H9 (cell line): ENCODE measurements at regions not wholly inside any gene's neighbourhood (a gene's known extent, or its start where the extent isn't known, plus 50 kb on each side); places are given as distances from the start of the nearest gene placed in this dataset.

Experiments
- DNase-seq: peaks from one replicate; pipeline ENCODE4 v3.0.0-alpha.2; 2017
- H2AFZ ChIP-seq: one replicate; pipeline ENCODE4 v1.6.1; 2013; ENCODE audit warnings: mild to moderate bottlenecking, low read length, control low read depth, moderate library complexity
- H2AK5ac ChIP-seq: 2 replicates; pipeline ENCODE4 v1.6.1; 2013; ENCODE audit warnings: low read length, control low read depth, mixed read lengths; ENCODE audit not compliant: insufficient read length
- H2BK120ac ChIP-seq: one replicate; pipeline ENCODE4 v1.6.1; 2013; ENCODE audit warnings: low read depth, mild to moderate bottlenecking, low read length, control low read depth, inconsistent platforms; ENCODE audit not compliant: poor library complexity, severe bottlenecking
- H2BK12ac ChIP-seq: 2 replicates; pipeline ENCODE4 v1.6.1; 2013; ENCODE audit warnings: low read length, control low read depth, mixed read lengths, low read depth; ENCODE audit not compliant: insufficient read length
- H2BK15ac ChIP-seq: 2 replicates; pipeline ENCODE4 v1.6.1; 2013; ENCODE audit warnings: low read depth, low read length, control low read depth
- H2BK20ac ChIP-seq: one replicate; pipeline ENCODE4 v1.6.1; 2013; ENCODE audit warnings: low read depth, mild to moderate bottlenecking, low read length, control low read depth, inconsistent platforms; ENCODE audit not compliant: poor library complexity, severe bottlenecking
- H2BK5ac ChIP-seq: 2 replicates; pipeline ENCODE4 v1.6.1; 2013; ENCODE audit warnings: low read length, control low read depth, mixed read lengths; ENCODE audit not compliant: insufficient read length
- H3K14ac ChIP-seq: 2 replicates; pipeline ENCODE4 v1.6.1; 2013; ENCODE audit warnings: low read length, control low read depth; ENCODE audit not compliant: insufficient read depth
- H3K18ac ChIP-seq: 2 replicates; pipeline ENCODE4 v1.6.1; 2013; ENCODE audit warnings: low read depth, mild to moderate bottlenecking, mixed read lengths, low read length, control low read depth; ENCODE audit not compliant: insufficient read length
- H3K23ac ChIP-seq: 2 replicates; pipeline ENCODE4 v1.6.1; 2013; ENCODE audit warnings: low read length, control low read depth, mixed read lengths, low read depth; ENCODE audit not compliant: insufficient read length
- H3K23me2 ChIP-seq: 2 replicates; pipeline ENCODE4 v1.6.1; 2013; ENCODE audit warnings: low read depth, mild to moderate bottlenecking, mixed read lengths, low read length, control low read depth; ENCODE audit not compliant: insufficient read length, poor library complexity, severe bottlenecking
- H3K27ac ChIP-seq: 2 replicates; pipeline ENCODE4 v1.5.1; 2013; ENCODE audit warnings: low read length, control low read depth, mixed read lengths, low read depth; ENCODE audit not compliant: insufficient read length
- H3K27me3 ChIP-seq: 2 replicates; pipeline ENCODE4 v1.6.1; 2013; ENCODE audit warnings: low read length, control low read depth, inconsistent platforms; ENCODE audit not compliant: insufficient read depth
- H3K4ac ChIP-seq: 2 replicates; pipeline ENCODE4 v1.6.1; 2013; ENCODE audit warnings: low read depth, mild to moderate bottlenecking, control low read depth, inconsistent platforms, low read length, moderate library complexity
- H3K4me1 ChIP-seq: 2 replicates; pipeline ENCODE4 v1.6.1; 2013; ENCODE audit warnings: low read length, control low read depth, inconsistent platforms; ENCODE audit not compliant: insufficient read depth
- H3K4me2 ChIP-seq: 2 replicates; pipeline ENCODE4 v1.6.1; 2013; ENCODE audit warnings: low read length, control low read depth, mixed read lengths; ENCODE audit not compliant: insufficient read length, insufficient read depth
- H3K56ac ChIP-seq: 2 replicates; pipeline ENCODE4 v1.6.1; 2013; ENCODE audit warnings: low read depth, mild to moderate bottlenecking, mixed read lengths, low read length, control low read depth; ENCODE audit not compliant: insufficient read length
- H3K79me1 ChIP-seq: 2 replicates; pipeline ENCODE4 v1.6.1; 2013; ENCODE audit warnings: low read depth, mild to moderate bottlenecking, moderate library complexity, low read length, control low read depth, inconsistent platforms; ENCODE audit not compliant: insufficient read depth, poor library complexity, severe bottlenecking
- H3K79me2 ChIP-seq: 2 replicates; pipeline ENCODE4 v1.6.1; 2013; ENCODE audit warnings: low read length, control low read depth, inconsistent platforms; ENCODE audit not compliant: insufficient read depth
- H3K9ac ChIP-seq: 2 replicates; pipeline ENCODE4 v1.6.1; 2013; ENCODE audit warnings: low read length, control low read depth, mixed read lengths; ENCODE audit not compliant: insufficient read length; ENCODE audit errors: extremely low read depth
- H3K9me3 ChIP-seq: one replicate; pipeline ENCODE4 v1.6.1; 2013; ENCODE audit warnings: low read depth, low read length, inconsistent platforms; ENCODE audit not compliant: control insufficient read depth
- H3T11ph ChIP-seq: one replicate; pipeline ENCODE4 v1.6.1; 2013; ENCODE audit warnings: mild to moderate bottlenecking, low read length, control low read depth, inconsistent platforms
- H4K20me1 ChIP-seq: one replicate; pipeline ENCODE4 v1.6.1; 2013; ENCODE audit not compliant: control insufficient read depth, insufficient read length, insufficient read depth
- H4K5ac ChIP-seq: 2 replicates; pipeline ENCODE4 v1.6.1; 2013; ENCODE audit warnings: low read depth, mild to moderate bottlenecking, mixed read lengths, low read length, control low read depth; ENCODE audit not compliant: insufficient read length
- H4K8ac ChIP-seq: replicated peaks from 2 replicates; pipeline ENCODE4 v1.6.1; 2013; ENCODE audit warnings: low read length, control low read depth, mixed read lengths, low read depth; ENCODE audit not compliant: insufficient read length
- H4K91ac ChIP-seq: 2 replicates; pipeline ENCODE4 v1.6.1; 2013; ENCODE audit warnings: low read depth, mild to moderate bottlenecking, moderate library complexity, mixed read lengths, low read length, control low read depth; ENCODE audit not compliant: insufficient read length
- H3K27ac Mint-ChIP-seq, 3 experiments: 2 replicates in 2 of 3; 3 replicates in 1 of 3; pipeline ENCODE4 v1.8.0; 2020 to 2021; ENCODE audit warnings: mixed read lengths in 3 of 3, mild to moderate bottlenecking in 1 of 3, moderate library complexity in 1 of 3
- H3K27me3 Mint-ChIP-seq: 2 replicates; pipeline ENCODE4 v1.8.0; 2021; ENCODE audit warnings: low read depth, mild to moderate bottlenecking, moderate library complexity, mixed read lengths
- H3K36me3 Mint-ChIP-seq, 3 experiments: 2 replicates in 2 of 3; 3 replicates in 1 of 3; pipeline ENCODE4 v1.8.0; 2020 to 2021; ENCODE audit warnings: low read depth in 3 of 3, mixed read lengths in 3 of 3; ENCODE audit not compliant: insufficient read depth in 1 of 3
- H3K4me1 Mint-ChIP-seq, 2 experiments: 2 replicates each; pipeline ENCODE4 v1.8.0; 2020; ENCODE audit warnings: mixed read lengths in 2 of 2
- H3K4me3 Mint-ChIP-seq, 2 experiments: 2 replicates in 1 of 2; 3 replicates in 1 of 2; pipeline ENCODE4 v1.8.0; 2020 to 2021; ENCODE audit warnings: mild to moderate bottlenecking in 2 of 2, mixed read lengths in 2 of 2, moderate library complexity in 1 of 2
- H3K9me3 Mint-ChIP-seq, 2 experiments: 2 replicates in 1 of 2; 3 replicates in 1 of 2; pipeline ENCODE4 v1.8.0; 2020; ENCODE audit warnings: mild to moderate bottlenecking in 2 of 2, mixed read lengths in 2 of 2, moderate library complexity in 1 of 2
- WGBS: extraction: QIAGEN DNeasy Blood & Tissue Kit; methylation state at CpG from one replicate; pipeline ENCODE4 v1.1.7; 2013; ENCODE audit warnings: missing lambda C conversion rate, low lambda C conversion rate, mixed read lengths; ENCODE audit not compliant: insufficient read length; ENCODE audit errors: extremely low coverage; 5-methylcytosine and 5-hydroxymethylcytosine counted together
- TF ChIP-seq, protein P1 (sequence below): fragments of 200-600 bp; sonication (generic); conservative IDR thresholded peaks from 3 replicates; pipeline ENCODE4 v1.8.0; 2021; ENCODE audit warnings: antibody characterized with exemption, mild to moderate bottlenecking

DNA sequence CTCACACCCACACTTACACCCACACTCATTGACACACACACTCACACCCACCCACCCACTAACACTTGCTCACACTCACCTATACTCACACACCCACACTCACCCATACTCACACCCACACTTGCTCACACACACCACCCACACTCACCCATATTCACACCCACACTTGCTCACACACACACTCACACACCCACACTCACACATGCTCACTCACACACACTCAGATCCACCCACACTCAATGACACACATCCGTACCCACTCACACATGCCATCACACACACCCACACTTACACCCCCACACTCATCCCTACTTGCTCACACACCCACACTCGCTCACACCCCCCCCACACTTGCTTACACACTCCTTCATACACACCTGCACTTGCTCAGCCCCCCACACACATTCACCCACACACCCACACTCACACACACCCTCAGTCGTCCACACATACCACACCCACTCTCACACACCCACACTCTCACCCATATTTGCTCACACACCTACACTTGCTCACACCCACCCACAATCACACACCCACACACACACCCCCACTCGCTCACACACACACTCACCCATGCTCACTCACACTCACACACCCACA, 321.1 kb upstream of the N4BP1 start:
- Histone ChIP-seq H2BK12ac (no peak overlapping the region), H3K9ac (no peak overlapping the region), H4K5ac (no peak overlapping the region), H2BK5ac (no peak overlapping the region), H3T11ph (no peak overlapping the region), H3K18ac (peak overlapping the region; percentile 23), H4K8ac (peak overlapping the region; percentile 53), H2BK20ac (no peak overlapping the region), H3K4ac (no peak overlapping the region), H3K56ac (no peak overlapping the region), H2AFZ (no peak overlapping the region), H3K14ac (no peak overlapping the region), H3K79me2 (no peaks in the 10 kb centered on the region), H3K23me2 (peaks cover 4% of the 10 kb centered on the region), H3K27ac (no peak overlapping the region), H3K79me1 (no peaks in the 10 kb centered on the region), H3K9me3 (no peaks in the 10 kb centered on the region), H2BK120ac (no peak overlapping the region), H3K27me3 (no peaks in the 10 kb centered on the region), H2BK15ac (no peak overlapping the region), H3K4me2 (no peak overlapping the region), H4K20me1 (no peaks in the 10 kb centered on the region), H4K91ac (no peak overlapping the region), H2AK5ac (no peak overlapping the region), H3K23ac (no peak overlapping the region), H3K4me1 (no peaks in the 10 kb centered on the region)
- H3K27ac Mint-ChIP-seq, result no peak overlapping the region
- peaks cover 1% of the 10 kb centered on the region; the same call in 1 of the 2 replicates for H3K27me3 Mint-ChIP-seq
- peaks cover 0 to 5% of the 10 kb centered on the region in 2 experiments; a peak in 1 of 5 replicates for H3K9me3 Mint-ChIP-seq
- H3K4me1 Mint-ChIP-seq, result no peaks in the 10 kb centered on the region
- no peak for DNase-seq
- no peak overlapping the region for H3K4me3 Mint-ChIP-seq
- TF ChIP-seq, protein P1, sequence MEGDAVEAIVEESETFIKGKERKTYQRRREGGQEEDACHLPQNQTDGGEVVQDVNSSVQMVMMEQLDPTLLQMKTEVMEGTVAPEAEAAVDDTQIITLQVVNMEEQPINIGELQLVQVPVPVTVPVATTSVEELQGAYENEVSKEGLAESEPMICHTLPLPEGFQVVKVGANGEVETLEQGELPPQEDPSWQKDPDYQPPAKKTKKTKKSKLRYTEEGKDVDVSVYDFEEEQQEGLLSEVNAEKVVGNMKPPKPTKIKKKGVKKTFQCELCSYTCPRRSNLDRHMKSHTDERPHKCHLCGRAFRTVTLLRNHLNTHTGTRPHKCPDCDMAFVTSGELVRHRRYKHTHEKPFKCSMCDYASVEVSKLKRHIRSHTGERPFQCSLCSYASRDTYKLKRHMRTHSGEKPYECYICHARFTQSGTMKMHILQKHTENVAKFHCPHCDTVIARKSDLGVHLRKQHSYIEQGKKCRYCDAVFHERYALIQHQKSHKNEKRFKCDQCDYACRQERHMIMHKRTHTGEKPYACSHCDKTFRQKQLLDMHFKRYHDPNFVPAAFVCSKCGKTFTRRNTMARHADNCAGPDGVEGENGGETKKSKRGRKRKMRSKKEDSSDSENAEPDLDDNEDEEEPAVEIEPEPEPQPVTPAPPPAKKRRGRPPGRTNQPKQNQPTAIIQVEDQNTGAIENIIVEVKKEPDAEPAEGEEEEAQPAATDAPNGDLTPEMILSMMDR, result no peak
- no peaks in the 10 kb centered on the region; a peak in 2 of 7 replicates for H3K36me3 Mint-ChIP-seq
- 100% methylated on average over 3 of the region's 4 CpGs for WGBS
